ENCODE measurements at regions not wholly inside any gene's neighbourhood (a gene's known extent, or its start where the extent isn't known, plus 50 kb on each side); places are given as distances from the start of the nearest gene placed in this dataset.

- BruUV-seq (replicated peaks), result no TSS peak
- H2AFZ ChIP-seq (ENCODE audit: low read depth, low read length), result no peak overlapping the region
- no peaks in the 10 kb centered on the region for H3K9me3 ChIP-seq (replicated peaks; ENCODE audit: control insufficient read depth, insufficient read depth, low read length)
- dilution Hi-C loops (cut with MboI; ENCODE audit: extremely low pct_ligation_motif_present, low sequenced_read_pairs), result no loop called here
- no peak for FAIRE-seq
- TF ChIP-seq JUN (IDR thresholded peaks at IDR 0.05; ENCODE audit: borderline replicate concordance, insufficient read depth, insufficient read length, low read depth) (no peak), GATA2 (IDR thresholded peaks at IDR 0.05; ENCODE audit: insufficient read depth, insufficient read length, low read depth, low read length) (no peak), POLR2AphosphoS5 (IDR thresholded peaks at IDR 0.05; ENCODE audit: insufficient read depth, low read depth, low read length) (no peak), MAX (IDR thresholded peaks at IDR 0.05; ENCODE audit: insufficient read depth, insufficient read length) (no peak), POLR2A (IDR thresholded peaks at IDR 0.05; ENCODE audit: low read depth, low read length) (no peak), CTCF (IDR thresholded peaks at IDR 0.05; ENCODE audit: extremely low read depth in 1 of 2, insufficient read depth in 1 of 2, low read depth in 1 of 2, low read length in 2 of 2) (no peak), EZH2 (IDR thresholded peaks at IDR 0.05; ENCODE audit: borderline replicate concordance, low read depth, low read length, severe bottlenecking) (no peak), MYC (IDR thresholded peaks at IDR 0.05; ENCODE audit: low read depth, low read length) (no peak), FOS (IDR thresholded peaks at IDR 0.05; ENCODE audit: borderline replicate concordance, insufficient read depth, low read length) (no peak)
- no peak overlapping the region for H3K4me2 ChIP-seq (ENCODE audit: insufficient read depth, low read length)
- H3K9me1 ChIP-seq (replicated peaks; ENCODE audit: control insufficient read depth, extremely low read depth, insufficient read depth, low read length), result no peaks in the 10 kb centered on the region
- peaks cover 0 to 3% of the 10 kb centered on the region in 2 experiments for H3K27me3 ChIP-seq (ENCODE audit: control insufficient read depth in 2 of 2, insufficient read depth in 2 of 2, low read length in 2 of 2)
- H3K4me1 ChIP-seq (ENCODE audit: control insufficient read depth, extremely low read depth, insufficient read depth, low read length), result no peaks in the 10 kb centered on the region
- H3K9ac ChIP-seq (replicated peaks; ENCODE audit: extremely low read depth, insufficient read depth, low read length), result no peak overlapping the region
- no peaks in the 10 kb centered on the region for H3K79me2 ChIP-seq (ENCODE audit: control insufficient read depth, insufficient read depth, low read length)
- no peak overlapping the region for H3K27ac ChIP-seq (ENCODE audit: insufficient read depth, low read depth, low read length)
- H4K20me1 ChIP-seq (replicated peaks; ENCODE audit: control insufficient read depth, extremely low read depth, insufficient read depth, low read length), result no peaks in the 10 kb centered on the region
- DNase-seq (ENCODE audit: low read depth, low spot score), result no peak
- CTCF ChIA-PET, result interaction anchor here (0.6 kb wide), 1 partner anchor 116 kb away, joined by 4 read pairs; no protein-coding TSS in a partner anchor
- intact Hi-C loops (cut with micrococcal nuclease), result no loop called here
- no peaks in the 10 kb centered on the region for H3K36me3 ChIP-seq (ENCODE audit: control insufficient read depth in 2 of 2, extremely low read depth in 1 of 2, insufficient read depth in 2 of 2, low read length in 2 of 2)
- no peak overlapping the region for H3K4me3 ChIP-seq (replicated peaks in 1 of 3; ENCODE audit: insufficient read depth in 1 of 3, low read depth in 1 of 3, low read length in 3 of 3)
- POLR2A ChIA-PET, result no interaction called here
Measured at GRCh38 chr4:86443495-86443894, 83.6 kb upstream of the MAPK10 start.
